ENCODE measurements at regions not wholly inside any gene's neighbourhood (a gene's known extent, or its start where the extent isn't known, plus 50 kb on each side); places are given as distances from the start of the nearest gene placed in this dataset.

DNA sequence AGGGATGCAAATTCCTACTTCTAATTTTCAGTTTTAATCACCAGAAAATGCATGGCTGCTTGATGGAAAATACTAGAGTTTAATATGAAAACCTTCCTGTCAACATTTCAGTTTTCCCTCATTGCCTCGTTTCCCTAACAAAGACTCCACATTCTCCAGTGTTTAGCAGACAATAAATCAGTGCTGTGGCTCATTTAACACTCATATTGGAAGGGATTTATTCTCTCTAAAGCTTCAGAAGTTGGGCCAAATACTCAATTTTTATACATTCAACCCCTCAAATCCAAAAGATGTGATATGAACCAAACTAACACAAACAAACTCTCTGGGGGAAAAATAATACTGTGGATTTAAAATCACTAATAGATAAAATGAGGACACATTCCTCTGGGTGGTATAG, 482.5 kb downstream of the FLRT2 start:
- H3K4me1 ChIP-seq (ENCODE audit: control insufficient read depth in 4 of 4, insufficient read depth in 4 of 4, low read length in 3 of 4) = no peaks in the 10 kb centered on the region
- DNase-seq (ENCODE audit: low spot score) = no peak
- H3K27me3 ChIP-seq (ENCODE audit: control insufficient read depth in 4 of 4, insufficient read depth in 4 of 4, low read length in 3 of 4) = no peaks in the 10 kb centered on the region
- no peak overlapping the region for H3K27ac ChIP-seq (ENCODE audit: low read depth in 1 of 2, low read length in 2 of 2)
- H3K9ac ChIP-seq (ENCODE audit: low read depth in 1 of 2, low read length in 2 of 2) = no peak overlapping the region
- TF ChIP-seq FOXA1 (IDR thresholded peaks at IDR 0.05) = no peak
- TF ChIP-seq FOXA2 (IDR thresholded peaks at IDR 0.05) = no peak
- no peak for TF ChIP-seq JUND (IDR thresholded peaks at IDR 0.05)
- TF ChIP-seq TAF1 (conservative IDR thresholded peaks at IDR 0.05) = no peak
- no peak for TF ChIP-seq RXRA (IDR thresholded peaks at IDR 0.05)
- TF ChIP-seq RAD21 (IDR thresholded peaks at IDR 0.05) = no peak
- no peak for TF ChIP-seq SP1 (IDR thresholded peaks at IDR 0.05)
- TF ChIP-seq, protein P1, sequence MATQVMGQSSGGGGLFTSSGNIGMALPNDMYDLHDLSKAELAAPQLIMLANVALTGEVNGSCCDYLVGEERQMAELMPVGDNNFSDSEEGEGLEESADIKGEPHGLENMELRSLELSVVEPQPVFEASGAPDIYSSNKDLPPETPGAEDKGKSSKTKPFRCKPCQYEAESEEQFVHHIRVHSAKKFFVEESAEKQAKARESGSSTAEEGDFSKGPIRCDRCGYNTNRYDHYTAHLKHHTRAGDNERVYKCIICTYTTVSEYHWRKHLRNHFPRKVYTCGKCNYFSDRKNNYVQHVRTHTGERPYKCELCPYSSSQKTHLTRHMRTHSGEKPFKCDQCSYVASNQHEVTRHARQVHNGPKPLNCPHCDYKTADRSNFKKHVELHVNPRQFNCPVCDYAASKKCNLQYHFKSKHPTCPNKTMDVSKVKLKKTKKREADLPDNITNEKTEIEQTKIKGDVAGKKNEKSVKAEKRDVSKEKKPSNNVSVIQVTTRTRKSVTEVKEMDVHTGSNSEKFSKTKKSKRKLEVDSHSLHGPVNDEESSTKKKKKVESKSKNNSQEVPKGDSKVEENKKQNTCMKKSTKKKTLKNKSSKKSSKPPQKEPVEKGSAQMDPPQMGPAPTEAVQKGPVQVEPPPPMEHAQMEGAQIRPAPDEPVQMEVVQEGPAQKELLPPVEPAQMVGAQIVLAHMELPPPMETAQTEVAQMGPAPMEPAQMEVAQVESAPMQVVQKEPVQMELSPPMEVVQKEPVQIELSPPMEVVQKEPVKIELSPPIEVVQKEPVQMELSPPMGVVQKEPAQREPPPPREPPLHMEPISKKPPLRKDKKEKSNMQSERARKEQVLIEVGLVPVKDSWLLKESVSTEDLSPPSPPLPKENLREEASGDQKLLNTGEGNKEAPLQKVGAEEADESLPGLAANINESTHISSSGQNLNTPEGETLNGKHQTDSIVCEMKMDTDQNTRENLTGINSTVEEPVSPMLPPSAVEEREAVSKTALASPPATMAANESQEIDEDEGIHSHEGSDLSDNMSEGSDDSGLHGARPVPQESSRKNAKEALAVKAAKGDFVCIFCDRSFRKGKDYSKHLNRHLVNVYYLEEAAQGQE (IDR thresholded peaks at IDR 0.05) = no peak
- TF ChIP-seq, protein P2, sequence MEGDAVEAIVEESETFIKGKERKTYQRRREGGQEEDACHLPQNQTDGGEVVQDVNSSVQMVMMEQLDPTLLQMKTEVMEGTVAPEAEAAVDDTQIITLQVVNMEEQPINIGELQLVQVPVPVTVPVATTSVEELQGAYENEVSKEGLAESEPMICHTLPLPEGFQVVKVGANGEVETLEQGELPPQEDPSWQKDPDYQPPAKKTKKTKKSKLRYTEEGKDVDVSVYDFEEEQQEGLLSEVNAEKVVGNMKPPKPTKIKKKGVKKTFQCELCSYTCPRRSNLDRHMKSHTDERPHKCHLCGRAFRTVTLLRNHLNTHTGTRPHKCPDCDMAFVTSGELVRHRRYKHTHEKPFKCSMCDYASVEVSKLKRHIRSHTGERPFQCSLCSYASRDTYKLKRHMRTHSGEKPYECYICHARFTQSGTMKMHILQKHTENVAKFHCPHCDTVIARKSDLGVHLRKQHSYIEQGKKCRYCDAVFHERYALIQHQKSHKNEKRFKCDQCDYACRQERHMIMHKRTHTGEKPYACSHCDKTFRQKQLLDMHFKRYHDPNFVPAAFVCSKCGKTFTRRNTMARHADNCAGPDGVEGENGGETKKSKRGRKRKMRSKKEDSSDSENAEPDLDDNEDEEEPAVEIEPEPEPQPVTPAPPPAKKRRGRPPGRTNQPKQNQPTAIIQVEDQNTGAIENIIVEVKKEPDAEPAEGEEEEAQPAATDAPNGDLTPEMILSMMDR (IDR thresholded peaks at IDR 0.05; ENCODE audit: low read depth, low read length, missing input control) = no peak
- H3K36me3 ChIP-seq (ENCODE audit: control insufficient read depth in 4 of 4, insufficient read depth in 3 of 4, low read depth in 1 of 4, low read length in 3 of 4) = no peaks in the 10 kb centered on the region
- no peaks in the 10 kb centered on the region for H3K9me3 ChIP-seq (ENCODE audit: control insufficient read depth in 4 of 4, low read length in 3 of 4)
- H3K4me3 ChIP-seq (ENCODE audit: low read depth in 1 of 3, low read length in 3 of 3) = no peak overlapping the region
- 76% methylated on average over 1 of the region's 1 CpG for WGBS

DNA sequence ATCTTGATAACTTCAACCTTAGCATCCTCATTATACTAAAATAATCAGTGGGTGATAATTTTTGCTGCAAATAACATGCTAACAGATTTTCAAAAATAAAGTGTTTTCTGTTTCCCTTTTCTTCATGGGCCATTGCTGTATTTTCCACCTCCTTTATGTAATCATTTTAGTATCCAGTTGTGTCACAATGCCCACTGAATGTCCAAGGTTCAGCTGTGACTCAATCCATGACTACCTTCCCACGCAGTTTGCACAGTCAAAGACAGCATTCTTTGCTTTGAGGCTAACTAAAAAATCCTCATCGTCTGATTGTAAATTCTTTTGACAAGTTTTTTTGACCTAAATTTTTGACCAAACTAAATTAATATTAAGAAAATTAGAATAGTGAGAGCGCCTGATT, 474.1 kb downstream of the FLRT2 start:
- no peak overlapping the region for H3K27ac ChIP-seq (ENCODE audit: low read depth in 1 of 2, low read length in 2 of 2)
- H3K4me1 ChIP-seq (ENCODE audit: control insufficient read depth in 4 of 4, insufficient read depth in 4 of 4, low read length in 3 of 4) = peaks cover 1 to 11% (median 5%) of the 10 kb centered on the region in 4 donors
- TF ChIP-seq EGR1 (IDR thresholded peaks at IDR 0.05; ENCODE audit: low read depth in 2 of 2) (peak; percentile 91 to 95), NR2F2 (IDR thresholded peaks at IDR 0.05) (no peak), HNF4A (conservative IDR thresholded peaks at IDR 0.05) (peak; percentile 92 to 96), RAD21 (IDR thresholded peaks at IDR 0.05) (no peak), GABPA (IDR thresholded peaks at IDR 0.05 in 1 of 2, conservative IDR thresholded peaks at IDR 0.05 in 1 of 2) (no peak), RXRA (IDR thresholded peaks at IDR 0.05) (peak; percentile 7 to 53), FOXA2 (IDR thresholded peaks at IDR 0.05) (peak; percentile 24), HNF4G (IDR thresholded peaks at IDR 0.05) (peak; percentile 77), SP1 (IDR thresholded peaks at IDR 0.05) (peak; percentile 39), FOXA1 (IDR thresholded peaks at IDR 0.05) (peak; percentile 33), YY1 (IDR thresholded peaks at IDR 0.05) (peak; percentile 78), JUND (IDR thresholded peaks at IDR 0.05) (peak; percentile 75 to 92), TAF1 (conservative IDR thresholded peaks at IDR 0.05) (no peak)
- TF ChIP-seq, protein P2 (IDR thresholded peaks at IDR 0.05; ENCODE audit: low read depth, low read length, missing input control) = no peak
- TF ChIP-seq, protein P3, sequence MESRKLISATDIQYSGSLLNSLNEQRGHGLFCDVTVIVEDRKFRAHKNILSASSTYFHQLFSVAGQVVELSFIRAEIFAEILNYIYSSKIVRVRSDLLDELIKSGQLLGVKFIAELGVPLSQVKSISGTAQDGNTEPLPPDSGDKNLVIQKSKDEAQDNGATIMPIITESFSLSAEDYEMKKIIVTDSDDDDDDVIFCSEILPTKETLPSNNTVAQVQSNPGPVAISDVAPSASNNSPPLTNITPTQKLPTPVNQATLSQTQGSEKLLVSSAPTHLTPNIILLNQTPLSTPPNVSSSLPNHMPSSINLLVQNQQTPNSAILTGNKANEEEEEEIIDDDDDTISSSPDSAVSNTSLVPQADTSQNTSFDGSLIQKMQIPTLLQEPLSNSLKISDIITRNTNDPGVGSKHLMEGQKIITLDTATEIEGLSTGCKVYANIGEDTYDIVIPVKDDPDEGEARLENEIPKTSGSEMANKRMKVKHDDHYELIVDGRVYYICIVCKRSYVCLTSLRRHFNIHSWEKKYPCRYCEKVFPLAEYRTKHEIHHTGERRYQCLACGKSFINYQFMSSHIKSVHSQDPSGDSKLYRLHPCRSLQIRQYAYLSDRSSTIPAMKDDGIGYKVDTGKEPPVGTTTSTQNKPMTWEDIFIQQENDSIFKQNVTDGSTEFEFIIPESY (IDR thresholded peaks at IDR 0.05) = peak; percentile 52
- TF ChIP-seq, protein P4, sequence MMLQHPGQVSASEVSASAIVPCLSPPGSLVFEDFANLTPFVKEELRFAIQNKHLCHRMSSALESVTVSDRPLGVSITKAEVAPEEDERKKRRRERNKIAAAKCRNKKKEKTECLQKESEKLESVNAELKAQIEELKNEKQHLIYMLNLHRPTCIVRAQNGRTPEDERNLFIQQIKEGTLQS (IDR thresholded peaks at IDR 0.05) = peak; percentile 77
- TF ChIP-seq, protein P5, sequence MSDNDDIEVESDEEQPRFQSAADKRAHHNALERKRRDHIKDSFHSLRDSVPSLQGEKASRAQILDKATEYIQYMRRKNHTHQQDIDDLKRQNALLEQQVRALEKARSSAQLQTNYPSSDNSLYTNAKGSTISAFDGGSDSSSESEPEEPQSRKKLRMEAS (IDR thresholded peaks at IDR 0.05) = peak; percentile 25
- TF ChIP-seq, protein P1 (IDR thresholded peaks at IDR 0.05) = no peak
- DNase-seq (ENCODE audit: low spot score) = no peak
- H3K9me3 ChIP-seq (ENCODE audit: control insufficient read depth in 4 of 4, low read length in 3 of 4) = no peaks in the 10 kb centered on the region
- H3K36me3 ChIP-seq (ENCODE audit: control insufficient read depth in 4 of 4, insufficient read depth in 3 of 4, low read depth in 1 of 4, low read length in 3 of 4) = no peaks in the 10 kb centered on the region
- H3K4me3 ChIP-seq (ENCODE audit: low read depth in 1 of 3, low read length in 3 of 3) = no peak overlapping the region
- 49% methylated on average over 3 of the region's 3 CpGs for WGBS
- no peak overlapping the region for H3K9ac ChIP-seq (ENCODE audit: low read depth in 1 of 2, low read length in 2 of 2)
- H3K27me3 ChIP-seq (ENCODE audit: control insufficient read depth in 4 of 4, insufficient read depth in 4 of 4, low read length in 3 of 4) = no peaks in the 10 kb centered on the region
